ENCODE measurements at regions not wholly inside any gene's neighbourhood (a gene's known extent, or its start where the extent isn't known, plus 50 kb on each side); places are given as distances from the start of the nearest gene placed in this dataset.

GRCh38 chr12:63319936-63320633, 169.1 kb upstream of the AVPR1A start:
- no peak overlapping the region for H3K27ac ChIP-seq
- H3K9me3 ChIP-seq: peaks cover 0 to 10% (median 0%) of the 10 kb centered on the region in 12 donors
- intact Hi-C loops (cut with DNase I): no loop called here
- WGBS, 4 donors: 90 to 94% (median 91%) methylated on average over 4 of the region's 4 CpGs
- ATAC-seq (no peak), DNase-seq (no peak)
- peaks cover 0 to 3% (median 0%) of the 10 kb centered on the region in 12 donors for H3K4me1 ChIP-seq
- no peaks in the 10 kb centered on the region for H3K27me3 ChIP-seq
- no peak overlapping the region for H3K4me3 ChIP-seq
- no peak for TF ChIP-seq POLR2A (IDR thresholded peaks at IDR 0.05)
- TF ChIP-seq, protein P1, sequence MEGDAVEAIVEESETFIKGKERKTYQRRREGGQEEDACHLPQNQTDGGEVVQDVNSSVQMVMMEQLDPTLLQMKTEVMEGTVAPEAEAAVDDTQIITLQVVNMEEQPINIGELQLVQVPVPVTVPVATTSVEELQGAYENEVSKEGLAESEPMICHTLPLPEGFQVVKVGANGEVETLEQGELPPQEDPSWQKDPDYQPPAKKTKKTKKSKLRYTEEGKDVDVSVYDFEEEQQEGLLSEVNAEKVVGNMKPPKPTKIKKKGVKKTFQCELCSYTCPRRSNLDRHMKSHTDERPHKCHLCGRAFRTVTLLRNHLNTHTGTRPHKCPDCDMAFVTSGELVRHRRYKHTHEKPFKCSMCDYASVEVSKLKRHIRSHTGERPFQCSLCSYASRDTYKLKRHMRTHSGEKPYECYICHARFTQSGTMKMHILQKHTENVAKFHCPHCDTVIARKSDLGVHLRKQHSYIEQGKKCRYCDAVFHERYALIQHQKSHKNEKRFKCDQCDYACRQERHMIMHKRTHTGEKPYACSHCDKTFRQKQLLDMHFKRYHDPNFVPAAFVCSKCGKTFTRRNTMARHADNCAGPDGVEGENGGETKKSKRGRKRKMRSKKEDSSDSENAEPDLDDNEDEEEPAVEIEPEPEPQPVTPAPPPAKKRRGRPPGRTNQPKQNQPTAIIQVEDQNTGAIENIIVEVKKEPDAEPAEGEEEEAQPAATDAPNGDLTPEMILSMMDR (IDR thresholded peaks at IDR 0.05): no peak
- H3K36me3 ChIP-seq: no peaks in the 10 kb centered on the region

- ATAC-seq: peak in 3 of 4 donors; percentile 46 to 68 (median 48)
Observed at GRCh38 chr12:63319386-63319785, 168.4 kb upstream of the AVPR1A start.

GRCh38 chr12:63318933-63319332, 167.9 kb upstream of the AVPR1A start:
- Histone ChIP-seq H3K4me3 (no peak overlapping the region), H3K27me3 (no peaks in the 10 kb centered on the region), H3K36me3 (no peaks in the 10 kb centered on the region), H3K27ac (no peak overlapping the region), H3K4me1 (no peaks in the 10 kb centered on the region), H3K9me3 (peaks cover 0 to 10% (median 0%) of the 10 kb centered on the region in 12 donors)
- DNase-seq (no peak), ATAC-seq (no peak)
- 61 to 76% (median 70%) methylated on average over 1 of the region's 1 CpG for WGBS, 4 donors
- intact Hi-C loops (cut with DNase I): no loop called here
- TF ChIP-seq POLR2A (IDR thresholded peaks at IDR 0.05): no peak
- TF ChIP-seq, protein P1 (IDR thresholded peaks at IDR 0.05): no peak

More at GRCh38 chr12:63319386-63319785, 168.4 kb upstream of the AVPR1A start:
- no peaks in the 10 kb centered on the region for H3K36me3 ChIP-seq
- no peaks in the 10 kb centered on the region for H3K4me1 ChIP-seq
- H3K4me3 ChIP-seq: no peak overlapping the region
- no peak overlapping the region for H3K27ac ChIP-seq
- TF ChIP-seq POLR2A (IDR thresholded peaks at IDR 0.05): no peak
- TF ChIP-seq, protein P1 (IDR thresholded peaks at IDR 0.05): peak in 1 of 12 donors; percentile 39
- DNase-seq: no peak
- intact Hi-C loops (cut with DNase I): no loop called here
- H3K27me3 ChIP-seq: no peaks in the 10 kb centered on the region
- H3K9me3 ChIP-seq: peaks cover 0 to 10% (median 0%) of the 10 kb centered on the region in 12 donors

DNA sequence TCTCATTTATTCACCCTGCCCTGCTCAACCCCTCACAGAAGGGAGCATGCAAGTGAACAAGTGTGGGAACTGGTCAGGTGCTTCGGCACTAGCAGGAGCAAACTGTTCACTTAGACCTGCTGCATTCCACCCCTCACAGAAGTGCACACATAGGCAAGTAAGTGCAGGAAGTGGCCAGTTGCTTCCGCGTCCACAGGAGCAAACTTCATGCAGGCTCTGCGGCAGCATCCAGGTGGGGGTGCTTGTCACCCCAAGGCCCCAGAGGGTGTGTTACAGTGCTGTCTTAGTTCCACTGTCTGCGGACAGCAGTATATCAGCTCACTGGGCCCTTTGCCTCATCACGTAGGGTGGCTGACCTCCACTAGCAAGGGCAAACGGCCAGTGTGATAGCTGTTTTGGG, 167.3 kb upstream of the AVPR1A start:
- H3K4me3 ChIP-seq: no peak overlapping the region
- TF ChIP-seq POLR2A (IDR thresholded peaks at IDR 0.05): no peak
- TF ChIP-seq, protein P1 (IDR thresholded peaks at IDR 0.05): no peak
- no peaks in the 10 kb centered on the region for H3K4me1 ChIP-seq
- H3K36me3 ChIP-seq: no peaks in the 10 kb centered on the region
- DNase-seq (no peak), ATAC-seq (no peak)
- H3K9me3 ChIP-seq: peaks cover 0 to 10% (median 0%) of the 10 kb centered on the region in 12 donors
- intact Hi-C loops (cut with DNase I): no loop called here
- H3K27ac ChIP-seq: no peak overlapping the region
- WGBS, 4 donors: 94 to 97% (median 95%) methylated on average over 5 to 7 of the region's 7 CpGs
- H3K27me3 ChIP-seq: no peaks in the 10 kb centered on the region
